ENCODE measurements at regions not wholly inside any gene's neighbourhood (a gene's known extent, or its start where the extent isn't known, plus 50 kb on each side); places are given as distances from the start of the nearest gene placed in this dataset.

DNA sequence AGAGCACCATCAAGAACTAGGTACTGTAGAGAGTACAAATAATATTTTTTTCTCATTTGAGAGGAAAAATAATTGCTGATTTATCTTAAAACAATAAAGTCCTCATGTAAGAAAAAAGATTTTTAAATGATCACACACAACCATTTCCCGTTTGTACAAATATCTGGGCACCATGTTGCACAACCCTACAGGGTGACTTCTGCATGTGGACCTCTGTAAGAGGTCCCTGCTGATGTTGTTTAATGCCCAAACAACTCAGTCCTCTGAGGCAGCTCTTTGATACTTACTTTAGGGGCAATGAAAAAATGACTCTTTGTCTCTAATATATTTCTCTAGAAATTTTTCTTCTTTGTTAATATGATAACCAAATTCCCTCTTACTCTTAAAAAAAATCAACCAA, 168.1 kb upstream of the SATB1 start:
- no peak overlapping the region for H4K8ac ChIP-seq (ENCODE audit: low read depth, low read length)
- H3K14ac ChIP-seq (ENCODE audit: low read length), result no peak overlapping the region
- H2BK120ac ChIP-seq (ENCODE audit: insufficient read depth, low read length, poor library complexity), result no peak overlapping the region
- H3K79me2 ChIP-seq (ENCODE audit: control insufficient read depth, insufficient read depth, low read length, poor library complexity), result no peaks in the 10 kb centered on the region
- WGBS (ENCODE audit: extremely low coverage, insufficient coverage, insufficient read length), result no CpG with 5 or more reads among the region's 1 CpG
- H3K23ac ChIP-seq (ENCODE audit: low read length), result no peak overlapping the region
- no peak overlapping the region for H4K12ac ChIP-seq (ENCODE audit: low read depth, low read length)
- no peak overlapping the region for H2AK5ac ChIP-seq (ENCODE audit: low read length)
- H3K9me3 ChIP-seq (ENCODE audit: insufficient read depth, low read depth, low read length), result peaks cover 6% of the 10 kb centered on the region
- no peak overlapping the region for H3K27ac ChIP-seq (ENCODE audit: low read depth, low read length)
- no peaks in the 10 kb centered on the region for H3K27me3 ChIP-seq (ENCODE audit: insufficient read depth, low read length)
- peaks cover 0 to 2% of the 10 kb centered on the region in 2 experiments for H3K36me3 ChIP-seq (ENCODE audit: control insufficient read depth in 1 of 2, insufficient read depth in 2 of 2, low read length in 2 of 2)
- H2AFZ ChIP-seq (ENCODE audit: insufficient read depth, low read length, poor library complexity), result no peak overlapping the region
- no peaks in the 10 kb centered on the region for H3K79me1 ChIP-seq (ENCODE audit: low read length)
- DNase-seq, result no peak
- H3K4me1 ChIP-seq (ENCODE audit: control insufficient read depth in 1 of 2, insufficient read depth in 2 of 2, low read length in 2 of 2), result no peaks in the 10 kb centered on the region
- no peak overlapping the region for H3K4me2 ChIP-seq (ENCODE audit: low read length)
- H4K91ac ChIP-seq (ENCODE audit: low read depth, low read length), result no peak overlapping the region
- H2BK12ac ChIP-seq (ENCODE audit: low read length), result no peak overlapping the region
- no peak overlapping the region for H2BK5ac ChIP-seq (ENCODE audit: low read depth, low read length, poor library complexity)
- no peak overlapping the region for H3K4me3 ChIP-seq (ENCODE audit: low read depth, low read length)
- H3K4ac ChIP-seq (ENCODE audit: low read depth, low read length), result no peak overlapping the region
- H3K18ac ChIP-seq (ENCODE audit: low read length), result no peak overlapping the region
- H3K9ac ChIP-seq (ENCODE audit: low read length), result no peak overlapping the region

DNA sequence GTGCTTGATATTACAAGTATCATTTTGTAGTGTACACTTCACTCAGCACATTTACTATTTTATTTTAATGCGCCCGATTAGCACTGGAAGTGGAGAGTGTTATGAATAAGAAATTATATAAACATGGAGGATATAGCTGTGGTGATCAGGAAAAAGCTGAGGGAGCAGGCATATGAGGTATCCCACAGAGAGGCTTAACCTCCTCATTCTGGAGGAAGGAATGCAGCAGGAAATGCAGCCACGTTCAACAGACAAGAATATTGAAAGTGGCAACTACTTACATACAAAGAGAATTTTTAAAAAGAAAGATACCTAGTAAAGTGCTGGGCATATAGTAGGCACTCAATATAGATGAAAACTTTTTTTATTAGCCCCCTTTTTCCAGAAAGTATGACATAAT, 166.0 kb upstream of the SATB1 start:
- no peaks in the 10 kb centered on the region for H3K36me3 ChIP-seq (ENCODE audit: control insufficient read depth in 1 of 2, insufficient read depth in 2 of 2, low read length in 2 of 2)
- no CpG with 5 or more reads among the region's 3 CpGs for WGBS (ENCODE audit: extremely low coverage, insufficient coverage, insufficient read length)
- no peak overlapping the region for H4K12ac ChIP-seq (ENCODE audit: low read depth, low read length)
- H3K79me1 ChIP-seq (ENCODE audit: low read length), result no peaks in the 10 kb centered on the region
- no peak overlapping the region for H4K91ac ChIP-seq (ENCODE audit: low read depth, low read length)
- H3K79me2 ChIP-seq (ENCODE audit: control insufficient read depth, insufficient read depth, low read length, poor library complexity), result no peaks in the 10 kb centered on the region
- DNase-seq, result no peak
- H3K18ac ChIP-seq (ENCODE audit: low read length), result no peak overlapping the region
- H3K4me2 ChIP-seq (ENCODE audit: low read length), result no peak overlapping the region
- no peak overlapping the region for H2BK120ac ChIP-seq (ENCODE audit: insufficient read depth, low read length, poor library complexity)
- H2AK5ac ChIP-seq (ENCODE audit: low read length), result no peak overlapping the region
- no peak overlapping the region for H4K8ac ChIP-seq (ENCODE audit: low read depth, low read length)
- no peak overlapping the region for H3K4me3 ChIP-seq (ENCODE audit: low read depth, low read length)
- H3K4me1 ChIP-seq (ENCODE audit: control insufficient read depth in 1 of 2, insufficient read depth in 2 of 2, low read length in 2 of 2), result no peaks in the 10 kb centered on the region
- H2BK12ac ChIP-seq (ENCODE audit: low read length), result no peak overlapping the region
- H3K9ac ChIP-seq (ENCODE audit: low read length), result no peak overlapping the region
- H3K9me3 ChIP-seq (ENCODE audit: insufficient read depth, low read depth, low read length), result no peaks in the 10 kb centered on the region
- H2AFZ ChIP-seq (ENCODE audit: insufficient read depth, low read length, poor library complexity), result no peak overlapping the region
- H3K27ac ChIP-seq (ENCODE audit: low read depth, low read length), result no peak overlapping the region
- H3K4ac ChIP-seq (ENCODE audit: low read depth, low read length), result no peak overlapping the region
- H3K27me3 ChIP-seq (ENCODE audit: insufficient read depth, low read length), result no peaks in the 10 kb centered on the region
- H3K23ac ChIP-seq (ENCODE audit: low read length), result no peak overlapping the region
- no peak overlapping the region for H2BK5ac ChIP-seq (ENCODE audit: low read depth, low read length, poor library complexity)
- H3K14ac ChIP-seq (ENCODE audit: low read length), result no peak overlapping the region

DNA sequence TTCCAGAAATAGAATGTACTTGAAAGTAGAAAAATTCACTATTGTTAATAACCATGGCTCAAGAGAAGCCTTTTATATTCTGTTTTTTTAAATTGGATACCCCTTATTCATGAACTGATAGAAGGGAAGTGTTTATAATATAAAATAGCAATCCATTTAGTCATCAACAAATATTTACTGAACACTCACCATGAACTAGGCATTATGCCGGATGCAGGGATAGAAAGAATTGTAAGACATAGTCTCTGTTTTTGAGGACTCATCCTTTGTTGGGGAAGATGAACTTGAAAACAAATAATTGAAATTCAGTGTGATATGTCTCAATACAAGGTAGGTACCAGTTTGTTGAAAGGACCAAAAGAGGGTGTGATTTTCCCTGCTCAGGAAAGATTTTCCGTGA, 160.9 kb upstream of the SATB1 start:
- Histone ChIP-seq H2BK12ac (ENCODE audit: low read length) (no peak overlapping the region), H3K79me1 (ENCODE audit: low read length) (no peaks in the 10 kb centered on the region), H3K36me3 (ENCODE audit: control insufficient read depth in 1 of 2, insufficient read depth in 2 of 2, low read length in 2 of 2) (no peaks in the 10 kb centered on the region), H2AK5ac (ENCODE audit: low read length) (no peak overlapping the region), H3K27ac (ENCODE audit: low read depth, low read length) (no peak overlapping the region), H4K12ac (ENCODE audit: low read depth, low read length) (no peak overlapping the region), H3K9ac (ENCODE audit: low read length) (no peak overlapping the region), H4K91ac (ENCODE audit: low read depth, low read length) (no peak overlapping the region), H3K27me3 (ENCODE audit: insufficient read depth, low read length) (no peaks in the 10 kb centered on the region), H3K79me2 (ENCODE audit: control insufficient read depth, insufficient read depth, low read length, poor library complexity) (no peaks in the 10 kb centered on the region), H2BK5ac (ENCODE audit: low read depth, low read length, poor library complexity) (no peak overlapping the region), H3K4me2 (ENCODE audit: low read length) (no peak overlapping the region), H3K23ac (ENCODE audit: low read length) (no peak overlapping the region), H3K18ac (ENCODE audit: low read length) (no peak overlapping the region), H4K8ac (ENCODE audit: low read depth, low read length) (no peak overlapping the region), H3K4ac (ENCODE audit: low read depth, low read length) (no peak overlapping the region), H3K9me3 (ENCODE audit: insufficient read depth, low read depth, low read length) (no peaks in the 10 kb centered on the region), H2BK120ac (ENCODE audit: insufficient read depth, low read length, poor library complexity) (no peak overlapping the region), H3K14ac (ENCODE audit: low read length) (no peak overlapping the region), H3K4me1 (ENCODE audit: control insufficient read depth in 1 of 2, insufficient read depth in 2 of 2, low read length in 2 of 2) (no peaks in the 10 kb centered on the region), H3K4me3 (ENCODE audit: low read depth, low read length) (no peak overlapping the region), H2AFZ (ENCODE audit: insufficient read depth, low read length, poor library complexity) (no peak overlapping the region)
- DNase-seq, result no peak
- WGBS (ENCODE audit: extremely low coverage, insufficient coverage, insufficient read length), result no CpG with 5 or more reads among the region's 2 CpGs

DNA sequence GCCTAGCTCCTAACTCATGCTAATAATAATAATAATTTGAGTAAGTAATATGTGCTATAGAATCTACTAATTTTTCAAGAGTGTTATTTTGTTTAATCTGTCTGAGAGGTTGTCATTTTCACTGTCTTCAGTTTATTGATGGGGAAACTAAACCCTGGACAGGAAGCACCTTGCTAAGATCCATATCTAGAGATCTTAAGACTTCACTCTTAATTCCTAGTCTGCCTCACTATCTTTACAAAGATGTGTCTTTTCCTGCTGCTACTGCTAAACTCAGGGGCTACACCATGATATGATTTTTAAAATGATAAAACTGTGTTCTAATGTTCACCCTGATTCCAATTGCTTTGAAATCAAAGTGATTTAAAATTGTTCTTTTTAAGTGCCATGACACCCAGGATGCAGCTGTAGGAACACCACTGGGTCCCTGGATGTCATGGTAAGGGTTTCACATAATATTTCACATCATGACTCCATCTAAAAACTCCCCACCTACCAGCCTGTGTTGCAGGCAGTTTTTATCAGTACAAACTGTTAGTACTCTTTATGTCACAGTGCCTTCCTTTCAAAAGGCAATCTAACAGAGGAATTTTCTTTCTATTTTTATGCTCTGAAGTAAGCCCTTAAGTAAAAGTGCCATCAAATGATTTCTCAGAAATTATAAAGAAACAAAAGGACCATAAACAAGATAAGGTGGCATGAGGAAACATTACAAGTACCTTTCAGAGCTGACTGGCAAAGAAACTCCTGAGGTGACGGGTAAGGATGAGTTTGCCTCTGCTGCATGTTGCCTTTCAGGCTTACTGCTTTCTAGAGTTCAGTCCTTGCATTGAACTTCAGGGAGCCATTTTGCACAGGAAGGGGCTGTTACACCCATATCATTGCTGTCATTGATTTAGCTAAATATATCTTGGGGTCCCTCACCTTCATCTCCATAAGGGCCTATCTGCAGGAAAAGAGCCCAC, 160.1 kb upstream of the SATB1 start:
- Histone ChIP-seq H2AFZ (ENCODE audit: insufficient read depth, low read length, poor library complexity) (no peak overlapping the region), H3K4me2 (ENCODE audit: low read length) (no peak overlapping the region), H2BK120ac (ENCODE audit: insufficient read depth, low read length, poor library complexity) (no peak overlapping the region), H3K14ac (ENCODE audit: low read length) (no peak overlapping the region), H3K4me1 (ENCODE audit: control insufficient read depth in 1 of 2, insufficient read depth in 2 of 2, low read length in 2 of 2) (no peaks in the 10 kb centered on the region), H3K27ac (ENCODE audit: low read depth, low read length) (no peak overlapping the region), H3K9ac (ENCODE audit: low read length) (no peak overlapping the region), H4K91ac (ENCODE audit: low read depth, low read length) (no peak overlapping the region), H3K4me3 (ENCODE audit: low read depth, low read length) (no peak overlapping the region), H2BK12ac (ENCODE audit: low read length) (no peak overlapping the region), H3K23ac (ENCODE audit: low read length) (no peak overlapping the region), H3K79me1 (ENCODE audit: low read length) (no peaks in the 10 kb centered on the region), H3K18ac (ENCODE audit: low read length) (no peak overlapping the region), H2BK5ac (ENCODE audit: low read depth, low read length, poor library complexity) (no peak overlapping the region), H3K36me3 (ENCODE audit: control insufficient read depth in 1 of 2, insufficient read depth in 2 of 2, low read length in 2 of 2) (no peaks in the 10 kb centered on the region), H3K9me3 (ENCODE audit: insufficient read depth, low read depth, low read length) (no peaks in the 10 kb centered on the region), H4K8ac (ENCODE audit: low read depth, low read length) (no peak overlapping the region), H3K79me2 (ENCODE audit: control insufficient read depth, insufficient read depth, low read length, poor library complexity) (no peaks in the 10 kb centered on the region), H3K27me3 (ENCODE audit: insufficient read depth, low read length) (no peaks in the 10 kb centered on the region), H2AK5ac (ENCODE audit: low read length) (no peak overlapping the region), H4K12ac (ENCODE audit: low read depth, low read length) (no peak overlapping the region), H3K4ac (ENCODE audit: low read depth, low read length) (no peak overlapping the region)
- WGBS (ENCODE audit: extremely low coverage, insufficient coverage, insufficient read length), result no CpG with 5 or more reads among the region's 1 CpG
- no peak for DNase-seq
